ENCODE measurements at regions not wholly inside any gene's neighbourhood (a gene's known extent, or its start where the extent isn't known, plus 50 kb on each side); places are given as distances from the start of the nearest gene placed in this dataset.

- no peak for DNase-seq (ENCODE audit: low read depth in 2 of 2)
Observed at GRCh38 chr17:34711646-34712045, 132.3 kb downstream of the TMEM132E start.

GRCh38 chr17:34710226-34710625 lies 130.8 kb downstream of the TMEM132E start:
- DNase-seq (ENCODE audit: low read depth in 2 of 2) = no peak

- no peak for DNase-seq (ENCODE audit: low read depth in 2 of 2)
Observed at GRCh38 chr17:34709158-34709754, 129.9 kb downstream of the TMEM132E start.

- no peak for DNase-seq (ENCODE audit: low read depth in 2 of 2)
Observed at GRCh38 chr17:34706029-34706428, 126.6 kb downstream of the TMEM132E start.

- peak; percentile 4 to 8 for DNase-seq (ENCODE audit: low read depth in 2 of 2)
Observed at GRCh38 chr17:34703533-34703932, 124.2 kb downstream of the TMEM132E start.

- no peak for DNase-seq (ENCODE audit: low read depth in 2 of 2)
Observed at GRCh38 chr17:34699181-34699580, 119.8 kb downstream of the TMEM132E start.

- no peak for DNase-seq (ENCODE audit: low read depth in 2 of 2)
Observed at GRCh38 chr17:34692920-34693319, 113.5 kb downstream of the TMEM132E start.
